A549 (cell line): ENCODE measurements at regions not wholly inside any gene's neighbourhood (a gene's known extent, or its start where the extent isn't known, plus 50 kb on each side); places are given as distances from the start of the nearest gene placed in this dataset.

Source experiments
- EP300 ChIP-seq, 2 experiments: fragments of >200 bp; sonication (Bioruptor Twin); formaldehyde crosslinking; IDR thresholded peaks; 2 replicates in 1 of 2; 3 replicates in 1 of 2; pipeline ENCODE4 v1.6.1; 2016 to 2017
- MAFK ChIP-seq: fragments of 450-650 bp; IDR thresholded peaks from 2 replicates; pipeline ENCODE4 v1.6.1; 2014; ENCODE audit not compliant: partially characterized antibody
- MYC ChIP-seq: IDR thresholded peaks from 2 replicates; pipeline ENCODE4 v1.6.1; 2012; ENCODE audit warnings: mild to moderate bottlenecking, inconsistent platforms, low read length, improper control_type of control experiment, borderline replicate concordance
- POLR2A ChIP-seq: IDR thresholded peaks from 2 replicates; pipeline ENCODE4 v1.6.1; 2012; ENCODE audit warnings: mild to moderate bottlenecking, low read length
- POLR2AphosphoS2 ChIP-seq: conservative IDR thresholded peaks from 2 replicates; pipeline ENCODE4 v1.6.1; 2012; ENCODE audit warnings: low read length, improper control_type of control experiment, inconsistent platforms
- SMC3 ChIP-seq: fragments of >200 bp; sonication (Bioruptor Twin); formaldehyde crosslinking; IDR thresholded peaks from 3 replicates; pipeline ENCODE4 v1.6.1; 2018; ENCODE audit warnings: inconsistent platforms
- ZFP36 ChIP-seq: fragments of 450-650 bp; IDR thresholded peaks from 2 replicates; pipeline ENCODE4 v1.6.1; 2014; ENCODE audit warnings: borderline replicate concordance; ENCODE audit not compliant: partially characterized antibody
- TF ChIP-seq, protein P1 (sequence below): fragments of >200 bp; sonication (Bioruptor Twin); formaldehyde crosslinking; IDR thresholded peaks from 3 replicates; pipeline ENCODE4 v1.5.1; 2016
- TF ChIP-seq, protein P2 (sequence below): fragments of 250-450 bp; sonication (Bioruptor Pico); IDR thresholded peaks from 2 replicates; pipeline ENCODE4 v1.5.0; 2021; ENCODE audit warnings: mild to moderate bottlenecking, moderate library complexity, borderline replicate concordance
- TF ChIP-seq, protein P3 (sequence below): IDR thresholded peaks from 2 replicates; pipeline ENCODE4 v1.6.1; 2012; ENCODE audit warnings: low read depth, borderline replicate concordance
- TF ChIP-seq, protein P4 (sequence below): IDR thresholded peaks from 2 replicates; pipeline ENCODE4 v1.6.1; 2012

DNA sequence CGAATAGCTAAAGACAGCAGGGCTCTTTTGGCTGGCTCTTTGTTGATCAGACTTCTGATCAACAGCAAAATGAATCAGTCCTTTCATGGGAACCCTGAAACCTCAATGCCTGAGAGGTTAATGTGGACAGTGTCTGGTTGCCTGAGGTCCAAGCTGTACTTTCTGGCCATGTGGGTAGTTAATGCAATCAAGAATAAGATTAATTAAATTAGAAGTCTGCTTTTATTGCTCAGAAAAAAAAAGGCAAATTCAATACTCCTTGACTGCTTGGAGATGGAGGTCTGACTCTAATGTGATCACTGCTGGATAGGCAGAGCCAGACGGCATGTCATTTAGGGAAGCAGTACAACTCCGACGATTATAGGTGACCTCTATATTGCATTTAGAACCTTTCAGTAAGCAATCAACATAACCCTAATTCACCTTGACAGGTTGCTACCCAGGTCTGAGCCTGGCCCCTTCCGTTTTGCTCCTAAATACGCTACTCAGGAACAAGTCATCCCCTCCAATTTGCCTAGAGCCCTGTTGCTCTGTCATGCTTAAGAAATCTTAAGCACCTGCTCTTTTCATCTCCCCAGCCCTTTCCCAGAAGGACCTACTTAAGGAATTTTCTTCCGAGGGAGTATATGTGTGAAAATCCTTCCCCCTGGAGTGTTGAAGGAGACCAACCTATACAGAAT, 370.0 kb upstream of the SPTLC3 start:
- TF ChIP-seq ZFP36: no peak
- TF ChIP-seq MYC: no peak
- TF ChIP-seq POLR2A: no peak
- TF ChIP-seq, protein P1, sequence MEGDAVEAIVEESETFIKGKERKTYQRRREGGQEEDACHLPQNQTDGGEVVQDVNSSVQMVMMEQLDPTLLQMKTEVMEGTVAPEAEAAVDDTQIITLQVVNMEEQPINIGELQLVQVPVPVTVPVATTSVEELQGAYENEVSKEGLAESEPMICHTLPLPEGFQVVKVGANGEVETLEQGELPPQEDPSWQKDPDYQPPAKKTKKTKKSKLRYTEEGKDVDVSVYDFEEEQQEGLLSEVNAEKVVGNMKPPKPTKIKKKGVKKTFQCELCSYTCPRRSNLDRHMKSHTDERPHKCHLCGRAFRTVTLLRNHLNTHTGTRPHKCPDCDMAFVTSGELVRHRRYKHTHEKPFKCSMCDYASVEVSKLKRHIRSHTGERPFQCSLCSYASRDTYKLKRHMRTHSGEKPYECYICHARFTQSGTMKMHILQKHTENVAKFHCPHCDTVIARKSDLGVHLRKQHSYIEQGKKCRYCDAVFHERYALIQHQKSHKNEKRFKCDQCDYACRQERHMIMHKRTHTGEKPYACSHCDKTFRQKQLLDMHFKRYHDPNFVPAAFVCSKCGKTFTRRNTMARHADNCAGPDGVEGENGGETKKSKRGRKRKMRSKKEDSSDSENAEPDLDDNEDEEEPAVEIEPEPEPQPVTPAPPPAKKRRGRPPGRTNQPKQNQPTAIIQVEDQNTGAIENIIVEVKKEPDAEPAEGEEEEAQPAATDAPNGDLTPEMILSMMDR: no peak
- TF ChIP-seq, protein P2, sequence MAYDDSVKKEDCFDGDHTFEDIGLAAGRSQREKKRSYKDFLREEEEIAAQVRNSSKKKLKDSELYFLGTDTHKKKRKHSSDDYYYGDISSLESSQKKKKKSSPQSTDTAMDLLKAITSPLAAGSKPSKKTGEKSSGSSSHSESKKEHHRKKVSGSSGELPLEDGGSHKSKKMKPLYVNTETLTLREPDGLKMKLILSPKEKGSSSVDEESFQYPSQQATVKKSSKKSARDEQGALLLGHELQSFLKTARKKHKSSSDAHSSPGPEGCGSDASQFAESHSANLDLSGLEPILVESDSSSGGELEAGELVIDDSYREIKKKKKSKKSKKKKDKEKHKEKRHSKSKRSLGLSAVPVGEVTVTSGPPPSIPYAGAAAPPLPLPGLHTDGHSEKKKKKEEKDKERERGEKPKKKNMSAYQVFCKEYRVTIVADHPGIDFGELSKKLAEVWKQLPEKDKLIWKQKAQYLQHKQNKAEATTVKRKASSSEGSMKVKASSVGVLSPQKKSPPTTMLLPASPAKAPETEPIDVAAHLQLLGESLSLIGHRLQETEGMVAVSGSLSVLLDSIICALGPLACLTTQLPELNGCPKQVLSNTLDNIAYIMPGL (CRISPR knock-in tag): no peak
- TF ChIP-seq, protein P3, sequence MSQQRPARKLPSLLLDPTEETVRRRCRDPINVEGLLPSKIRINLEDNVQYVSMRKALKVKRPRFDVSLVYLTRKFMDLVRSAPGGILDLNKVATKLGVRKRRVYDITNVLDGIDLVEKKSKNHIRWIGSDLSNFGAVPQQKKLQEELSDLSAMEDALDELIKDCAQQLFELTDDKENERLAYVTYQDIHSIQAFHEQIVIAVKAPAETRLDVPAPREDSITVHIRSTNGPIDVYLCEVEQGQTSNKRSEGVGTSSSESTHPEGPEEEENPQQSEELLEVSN: no peak
- TF ChIP-seq MAFK: no peak
- TF ChIP-seq SMC3: no peak
- TF ChIP-seq, protein P4, sequence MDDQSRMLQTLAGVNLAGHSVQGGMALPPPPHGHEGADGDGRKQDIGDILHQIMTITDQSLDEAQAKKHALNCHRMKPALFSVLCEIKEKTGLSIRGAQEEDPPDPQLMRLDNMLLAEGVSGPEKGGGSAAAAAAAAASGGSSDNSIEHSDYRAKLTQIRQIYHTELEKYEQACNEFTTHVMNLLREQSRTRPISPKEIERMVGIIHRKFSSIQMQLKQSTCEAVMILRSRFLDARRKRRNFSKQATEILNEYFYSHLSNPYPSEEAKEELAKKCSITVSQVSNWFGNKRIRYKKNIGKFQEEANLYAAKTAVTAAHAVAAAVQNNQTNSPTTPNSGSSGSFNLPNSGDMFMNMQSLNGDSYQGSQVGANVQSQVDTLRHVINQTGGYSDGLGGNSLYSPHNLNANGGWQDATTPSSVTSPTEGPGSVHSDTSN: no peak
- TF ChIP-seq EP300 (IDR thresholded peaks at IDR 0.05): no peak
- TF ChIP-seq POLR2AphosphoS2: no peak
